ENCODE measurements at regions not wholly inside any gene's neighbourhood (a gene's known extent, or its start where the extent isn't known, plus 50 kb on each side); places are given as distances from the start of the nearest gene placed in this dataset.

DNA sequence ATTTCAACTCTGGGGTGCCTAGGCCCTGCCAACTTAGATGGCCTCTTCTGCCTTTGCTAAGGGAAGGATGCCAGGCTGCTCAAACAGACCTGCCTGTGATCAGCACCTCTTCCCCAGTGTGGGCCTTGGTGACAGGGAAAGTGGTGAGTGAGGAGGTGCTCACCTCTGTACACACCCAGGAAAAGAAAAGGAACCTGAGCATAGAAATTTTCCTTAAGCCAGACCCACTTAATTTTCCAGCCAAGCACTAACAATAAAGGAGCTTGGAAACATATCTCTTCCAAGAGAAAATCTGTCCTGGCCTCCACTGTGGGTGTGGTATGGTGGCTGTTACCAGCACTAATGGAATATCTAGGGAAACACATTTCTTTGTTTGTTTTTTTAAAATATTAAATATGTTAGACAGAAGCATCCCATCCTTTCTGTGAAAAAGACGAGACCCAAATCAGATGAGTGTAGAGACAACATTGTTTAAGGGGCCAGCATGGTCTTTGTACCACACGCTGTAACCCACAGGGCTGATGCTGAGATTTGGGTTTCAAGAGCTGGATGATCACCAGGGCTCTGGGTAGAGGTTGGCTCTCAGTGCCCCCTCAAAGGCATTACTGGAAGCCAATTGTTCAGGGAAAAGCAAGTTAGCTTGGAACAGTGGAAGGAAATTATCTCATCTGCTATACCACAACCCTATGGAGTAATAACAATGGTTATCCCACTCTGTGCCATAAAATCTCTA lies 472.2 kb downstream of the INSC start:
- DNase-seq = no peak

DNA sequence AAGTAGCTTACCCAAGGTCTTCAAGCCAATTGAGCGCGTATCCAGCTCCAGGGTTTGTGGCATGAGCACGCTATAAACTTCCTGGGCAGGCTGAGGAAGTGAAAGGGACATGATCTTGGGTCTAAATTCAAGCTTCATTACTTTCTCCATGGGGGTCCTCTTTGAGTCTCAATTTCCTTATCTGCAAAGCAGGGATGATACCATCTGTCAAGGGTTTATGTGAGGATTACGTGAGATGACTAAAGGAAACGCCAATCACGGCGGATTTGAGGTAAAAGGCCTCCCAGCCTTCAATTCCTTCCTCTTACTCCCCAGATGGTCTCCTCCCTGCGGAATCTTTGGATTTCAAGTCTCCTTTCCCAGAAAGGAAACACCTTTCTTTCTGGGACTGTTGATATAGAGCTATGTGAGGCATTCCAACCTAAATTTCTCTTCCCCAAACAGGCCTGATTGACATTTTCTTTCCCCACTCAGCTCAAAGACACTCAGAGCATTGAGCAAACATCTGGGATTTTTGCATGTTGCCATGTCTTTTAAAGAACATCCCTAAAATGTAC lies 474.4 kb downstream of the INSC start:
- DNase-seq = no peak

DNA sequence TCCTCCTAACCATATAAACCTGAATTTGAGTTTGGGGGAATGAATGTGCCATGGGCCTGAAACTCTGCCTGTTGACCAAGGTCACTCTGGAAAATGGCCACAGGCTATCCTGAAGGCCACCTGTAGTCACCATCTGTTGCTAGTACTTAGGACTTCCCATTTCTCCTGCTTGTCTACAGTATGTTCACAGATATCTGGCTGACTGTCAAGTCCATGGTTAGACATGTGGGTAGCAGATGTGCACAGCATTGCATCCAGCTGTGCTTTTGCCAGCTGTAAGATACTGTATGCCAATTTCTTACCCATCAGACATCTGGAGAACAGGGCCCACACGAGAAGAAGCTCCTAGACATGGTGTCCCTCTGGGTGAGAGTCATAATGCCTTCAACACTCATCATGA lies 475.4 kb downstream of the INSC start:
- no peak for DNase-seq

DNA sequence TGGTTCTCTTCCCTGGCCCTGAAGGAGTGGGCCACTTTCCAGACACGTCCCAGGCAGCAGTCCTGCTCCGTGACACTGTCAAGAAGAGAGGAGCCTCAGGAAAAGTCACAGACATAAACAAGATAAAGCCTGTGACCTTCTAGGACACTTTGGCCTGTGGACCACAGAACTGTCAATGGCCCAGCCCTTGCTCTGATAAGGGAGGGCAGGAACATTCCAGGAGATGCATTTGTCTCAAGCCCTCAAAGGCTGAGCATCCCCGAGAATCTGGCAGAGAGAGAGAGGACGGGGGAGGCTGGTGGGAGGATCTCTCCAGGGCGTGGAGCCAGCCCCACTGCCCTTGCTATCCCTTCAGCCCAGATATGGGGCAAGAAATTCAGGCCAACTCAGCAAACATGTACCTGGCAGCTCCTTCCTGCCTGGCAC lies 476.4 kb downstream of the INSC start:
- no peak for DNase-seq

DNA sequence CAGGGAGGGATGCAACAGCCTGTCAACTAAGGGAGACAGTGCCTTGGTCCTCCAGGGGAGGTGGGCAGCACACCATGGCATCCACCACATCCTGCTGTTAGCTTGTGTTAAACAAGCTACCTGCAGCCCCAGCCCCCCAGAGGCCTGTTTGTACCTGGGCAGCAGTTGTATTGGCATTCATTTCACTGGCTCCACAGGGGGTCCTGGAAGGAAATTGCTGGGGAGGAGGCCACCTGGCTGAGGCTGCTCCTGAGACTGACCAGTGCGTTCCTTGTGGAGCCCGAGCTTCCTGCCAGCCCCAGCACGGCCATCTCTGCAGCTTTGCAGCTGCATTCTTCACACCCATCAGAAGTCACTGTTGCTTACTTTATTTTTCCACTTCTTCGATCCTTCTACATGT lies 479.9 kb downstream of the INSC start:
- DNase-seq = no peak

DNA sequence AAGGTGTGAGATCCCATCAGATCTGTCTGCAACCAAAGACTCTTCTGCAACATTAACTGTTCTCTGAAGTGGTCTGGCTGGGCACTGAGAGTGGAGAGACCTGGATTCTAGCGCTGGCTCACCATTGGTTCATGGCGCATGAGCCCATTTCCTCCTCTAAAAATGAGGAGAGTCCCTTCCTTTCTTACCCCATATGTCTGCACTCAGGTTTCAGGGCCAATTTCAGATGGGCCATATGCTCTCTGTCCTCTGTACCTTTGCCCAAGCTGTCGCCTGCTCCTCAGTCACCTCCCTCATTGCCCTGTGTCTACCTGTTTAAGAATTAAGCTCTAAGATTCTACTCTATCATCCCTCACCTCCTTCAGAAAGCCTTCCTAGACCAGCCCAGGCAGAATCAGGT lies 484.7 kb downstream of the INSC start:
- DNase-seq = no peak

DNA sequence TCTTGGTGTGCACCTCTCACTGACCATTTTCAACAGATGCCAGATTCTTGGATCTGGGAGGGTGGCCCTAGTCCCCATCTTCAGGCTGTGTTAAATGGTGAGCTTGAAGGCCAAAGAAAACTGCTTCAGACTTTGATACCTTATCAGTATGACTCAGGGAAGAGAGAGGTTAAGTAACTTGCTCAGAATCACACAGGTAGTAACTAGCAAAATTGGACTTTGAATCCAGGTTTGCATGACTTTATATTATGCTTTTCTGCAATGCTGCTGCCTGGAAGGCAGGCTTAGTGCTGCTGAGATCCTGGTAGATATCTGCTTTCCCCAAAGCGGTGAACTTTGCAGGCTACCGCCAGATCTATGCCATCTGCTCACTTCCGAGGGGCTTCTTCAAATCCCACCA lies 487.3 kb downstream of the INSC start:
- DNase-seq = no peak

DNA sequence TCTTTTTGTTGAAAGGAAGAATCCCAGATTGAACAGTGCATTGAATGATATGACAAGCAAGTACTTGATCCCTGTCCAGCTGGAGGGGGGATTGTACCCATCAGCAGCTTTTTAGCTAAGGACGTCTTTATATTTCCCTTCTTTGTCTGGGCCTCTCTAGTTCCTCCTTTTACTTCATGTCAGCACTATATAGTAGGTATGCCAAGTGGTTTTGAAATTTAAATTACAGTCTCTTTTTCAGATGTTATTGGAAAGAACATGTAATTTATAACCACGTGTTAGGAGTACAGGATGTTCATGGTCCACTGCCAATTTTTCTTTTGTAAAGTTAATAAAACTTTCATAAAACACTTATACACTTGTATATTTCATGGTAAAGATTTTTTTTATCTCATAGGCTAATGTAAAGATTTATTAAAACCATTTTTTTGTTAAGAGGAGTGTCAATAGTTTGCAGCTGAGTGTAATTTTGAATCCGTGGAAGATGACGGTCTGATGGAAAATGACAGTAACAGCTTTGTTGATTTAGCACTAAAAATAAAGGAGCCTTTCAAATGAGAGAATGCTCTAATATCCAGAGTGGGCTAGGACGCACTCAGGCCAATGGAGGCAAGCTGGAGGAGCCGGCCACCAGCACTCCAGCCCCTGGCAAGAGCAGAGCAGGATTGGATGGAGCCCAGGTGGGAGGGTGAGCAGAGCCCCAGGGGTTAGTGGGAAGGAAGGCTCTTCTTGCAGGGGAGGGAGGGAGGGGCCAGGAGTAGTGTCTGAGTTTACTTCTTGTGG lies 488.3 kb downstream of the INSC start:
- no peak for DNase-seq

DNA sequence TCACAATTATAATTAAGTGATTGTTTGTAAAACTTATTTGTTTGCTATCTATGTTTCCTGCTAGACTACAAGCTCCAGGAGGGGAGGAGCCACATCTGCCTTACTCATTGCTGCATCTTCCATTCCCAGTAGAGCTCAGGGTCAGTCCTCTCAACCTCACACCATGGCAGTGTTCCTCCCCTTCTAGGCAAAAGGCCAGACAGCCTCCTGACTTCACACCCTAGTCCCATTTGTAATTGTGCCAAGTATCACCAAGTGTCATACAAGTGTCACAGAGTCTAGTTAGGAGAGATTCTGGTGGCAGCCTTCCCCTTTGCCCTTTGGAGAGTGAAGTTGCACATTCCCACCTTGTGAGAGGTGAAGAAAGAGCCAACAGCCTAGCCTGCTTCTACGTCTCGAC lies 490.4 kb downstream of the INSC start:
- DNase-seq = no peak

DNA sequence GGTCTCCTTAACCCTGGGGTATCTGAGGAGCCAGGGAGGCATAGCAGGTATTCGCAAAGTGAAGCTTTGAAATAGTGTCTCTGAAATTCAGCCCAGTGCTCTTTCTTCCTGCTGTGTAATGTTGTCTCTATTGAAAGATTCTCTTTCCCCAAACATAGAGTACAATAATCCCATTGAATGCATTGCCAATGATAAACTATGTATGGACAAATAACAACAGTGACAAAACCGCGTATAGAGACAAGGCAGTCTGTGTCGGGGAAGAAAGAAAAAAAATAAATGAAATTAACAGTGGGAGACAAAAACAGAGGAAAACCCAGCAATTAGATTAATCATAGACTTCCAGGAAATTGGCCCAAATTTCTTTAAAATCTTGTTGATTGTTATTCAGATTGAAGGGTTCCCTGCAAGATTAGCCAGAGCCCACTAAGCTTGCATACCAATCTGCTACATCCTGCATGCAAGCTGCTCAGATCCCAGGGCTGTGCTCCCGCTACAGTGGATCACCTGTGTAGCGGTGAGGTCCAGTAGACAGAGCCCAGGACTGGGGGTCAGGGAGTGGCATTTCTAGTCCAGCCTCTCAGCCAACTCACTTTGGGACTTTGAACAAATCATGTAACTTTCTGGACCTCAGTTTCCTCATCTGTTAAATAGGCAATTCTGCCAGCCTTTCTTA lies 492.8 kb downstream of the INSC start:
- no peak for DNase-seq

DNA sequence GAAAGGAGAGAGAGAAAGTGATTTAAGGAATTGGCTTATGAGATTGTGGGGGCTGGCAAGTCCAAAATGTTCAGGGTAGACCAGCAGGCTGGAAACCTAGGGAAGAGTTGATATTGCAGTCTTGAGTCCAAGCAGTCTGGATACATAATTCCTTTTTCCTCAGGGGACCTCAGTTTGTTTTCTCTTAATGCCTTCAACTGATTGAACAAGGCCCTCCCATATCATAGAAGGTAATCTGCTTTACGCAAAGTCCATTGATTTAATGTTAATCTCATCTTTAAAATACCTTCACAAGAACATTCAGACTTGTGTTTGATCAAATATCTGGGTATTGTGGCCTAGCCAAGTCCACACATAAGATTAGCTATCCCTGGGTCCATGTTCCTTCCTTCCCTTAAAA lies 494.7 kb downstream of the INSC start:
- DNase-seq = no peak

DNA sequence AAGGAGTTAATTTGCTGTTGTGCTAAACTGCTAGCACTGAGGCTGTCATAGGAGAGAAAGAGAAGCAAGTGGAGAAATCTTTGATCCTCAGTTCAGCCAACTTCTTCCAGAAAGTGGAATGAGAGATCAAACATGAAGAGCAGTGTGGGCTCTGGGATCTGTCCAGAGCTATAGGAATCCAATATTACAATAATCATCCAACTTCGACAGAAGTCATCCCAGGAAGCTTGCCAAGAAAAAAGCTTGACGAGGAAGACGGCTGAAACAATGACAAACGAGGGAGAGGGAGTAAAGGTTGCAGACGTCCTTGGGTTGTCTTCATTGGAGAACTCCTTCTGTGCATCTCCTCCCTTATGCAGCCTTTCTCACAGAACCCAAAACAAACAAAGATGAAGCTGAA lies 496.2 kb downstream of the INSC start:
- DNase-seq = no peak

DNA sequence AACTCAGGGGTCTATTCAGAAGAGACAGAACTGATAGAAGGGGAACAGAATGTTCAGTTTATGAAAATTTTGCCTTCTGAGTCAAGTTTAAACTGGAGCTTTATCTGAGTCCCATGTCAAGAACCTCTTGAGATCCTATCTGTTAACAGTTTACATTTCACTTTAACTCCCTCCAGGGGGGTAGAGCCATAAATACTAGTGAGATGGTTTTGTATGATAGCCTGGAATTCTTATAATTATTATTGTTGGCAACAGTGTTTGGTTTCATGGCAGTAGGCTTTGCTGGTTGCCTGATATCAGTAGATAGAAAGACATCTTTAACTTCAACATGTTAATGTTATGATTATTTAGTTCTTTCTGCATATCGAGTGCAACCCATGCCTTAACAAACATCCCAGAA lies 498.5 kb downstream of the INSC start:
- DNase-seq = no peak

DNA sequence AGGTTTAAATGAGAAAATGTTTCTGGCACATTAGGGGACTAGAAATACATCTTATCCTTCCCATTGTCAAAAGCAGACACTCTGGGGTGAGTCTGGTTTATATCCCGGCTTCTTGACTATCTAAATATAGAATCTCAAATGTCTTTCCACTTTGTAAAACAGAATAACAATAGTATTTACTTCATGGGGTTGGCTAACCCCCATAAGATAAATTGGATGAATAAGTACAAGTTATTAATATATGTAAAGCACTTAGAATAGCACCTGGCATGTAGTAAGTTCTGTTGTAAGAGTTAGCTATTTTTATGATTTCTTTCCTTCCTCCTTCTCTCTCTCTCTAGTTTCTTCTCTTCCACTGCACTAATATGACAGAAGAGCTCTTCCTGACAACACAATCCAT lies 499.1 kb downstream of the INSC start:
- no peak for DNase-seq

DNA sequence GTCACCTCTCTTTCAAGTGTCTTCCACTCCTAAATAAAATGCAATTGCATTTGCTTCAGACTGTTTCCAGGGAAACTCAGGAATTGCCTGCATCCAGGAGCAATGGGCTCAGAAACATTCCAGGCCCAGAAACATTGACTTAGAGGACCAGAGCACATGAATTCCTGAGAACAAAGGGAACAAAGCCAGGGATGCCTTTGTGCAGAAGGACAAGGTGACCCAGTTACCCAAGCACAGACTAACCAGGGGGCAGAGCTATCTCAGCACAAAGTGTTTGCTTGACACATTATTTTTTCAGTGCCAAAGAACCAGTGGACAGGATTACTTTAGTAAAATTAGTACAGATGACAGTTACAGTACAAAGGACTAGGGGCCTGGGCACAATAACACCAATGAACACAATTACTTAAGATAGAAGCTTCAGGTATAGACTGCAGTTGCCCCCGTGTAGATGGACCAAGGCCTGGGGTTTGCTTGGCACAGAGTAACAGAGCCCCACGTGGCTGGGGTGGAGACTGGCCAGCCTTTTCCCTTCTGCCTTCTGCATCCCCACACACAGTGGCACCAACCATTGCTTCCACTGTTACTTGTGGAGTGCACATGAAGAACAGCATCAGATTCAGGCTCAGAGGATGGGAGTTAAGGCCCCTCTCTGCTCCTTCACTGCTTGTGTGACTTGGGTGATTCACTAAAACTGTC lies 500.8 kb downstream of the INSC start:
- DNase-seq = no peak

DNA sequence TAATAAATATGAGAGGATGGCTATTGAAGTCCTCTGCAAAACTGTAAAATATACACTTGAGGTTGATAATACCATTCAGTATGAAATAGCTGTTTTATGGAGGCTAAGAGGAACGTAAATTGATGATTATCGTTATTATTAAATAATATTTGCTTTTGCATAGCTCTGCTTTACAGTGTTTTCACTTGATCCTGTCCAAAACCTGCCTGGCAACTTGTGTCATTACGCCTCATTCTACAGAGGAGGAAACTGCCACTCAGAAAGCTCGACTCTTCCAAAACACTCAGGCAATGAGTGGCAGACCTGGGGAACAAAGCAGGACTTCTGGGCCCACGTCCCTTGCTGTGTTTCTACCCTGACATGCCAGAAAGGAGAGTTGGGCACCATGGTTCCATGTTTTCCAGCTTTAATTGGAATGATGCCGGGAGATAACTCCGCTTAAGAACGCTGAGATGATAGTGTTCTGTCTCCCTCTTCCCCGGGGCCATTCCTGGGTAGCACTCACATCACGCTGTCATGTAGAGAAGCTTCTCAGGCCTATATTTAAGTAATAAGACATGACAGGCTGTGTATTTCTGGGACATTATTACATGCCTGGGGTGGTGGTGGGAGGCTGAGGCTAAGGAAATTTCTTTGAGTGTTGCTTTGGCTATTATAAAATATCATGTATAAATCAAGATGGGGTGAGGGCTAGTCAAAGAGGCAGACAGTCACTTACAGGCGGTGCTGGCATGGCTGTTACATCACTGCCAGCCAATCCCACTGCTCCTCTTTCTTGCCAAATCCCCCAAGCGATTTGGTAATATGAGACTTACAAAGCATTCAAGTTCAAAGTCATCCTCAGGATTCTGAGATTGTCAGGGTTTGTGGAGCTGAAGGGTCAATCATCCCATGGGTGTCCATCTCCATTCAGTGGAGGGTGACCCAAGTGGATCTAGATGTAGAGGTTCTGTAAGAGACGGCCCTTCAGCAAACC lies 501.7 kb downstream of the INSC start:
- no peak for DNase-seq

DNA sequence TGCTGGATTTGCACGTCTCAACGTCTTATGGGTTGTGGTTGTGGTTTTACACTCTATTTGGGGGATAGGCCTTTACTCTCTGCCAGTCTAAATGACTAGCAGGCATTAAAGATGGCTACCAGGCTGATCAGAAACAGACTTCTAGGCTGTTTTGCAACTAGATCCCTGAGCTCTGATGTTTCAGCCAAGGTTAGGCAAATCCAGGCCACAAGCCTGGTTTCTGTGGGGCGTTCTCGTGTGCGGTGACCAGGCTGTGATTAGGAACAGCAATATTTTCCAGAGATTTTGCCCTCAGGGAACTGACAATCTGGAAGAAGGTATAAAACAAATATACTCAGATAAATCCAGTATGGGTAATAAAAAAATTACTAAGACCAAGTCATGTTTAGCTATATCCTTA lies 502.4 kb downstream of the INSC start:
- DNase-seq = no peak

DNA sequence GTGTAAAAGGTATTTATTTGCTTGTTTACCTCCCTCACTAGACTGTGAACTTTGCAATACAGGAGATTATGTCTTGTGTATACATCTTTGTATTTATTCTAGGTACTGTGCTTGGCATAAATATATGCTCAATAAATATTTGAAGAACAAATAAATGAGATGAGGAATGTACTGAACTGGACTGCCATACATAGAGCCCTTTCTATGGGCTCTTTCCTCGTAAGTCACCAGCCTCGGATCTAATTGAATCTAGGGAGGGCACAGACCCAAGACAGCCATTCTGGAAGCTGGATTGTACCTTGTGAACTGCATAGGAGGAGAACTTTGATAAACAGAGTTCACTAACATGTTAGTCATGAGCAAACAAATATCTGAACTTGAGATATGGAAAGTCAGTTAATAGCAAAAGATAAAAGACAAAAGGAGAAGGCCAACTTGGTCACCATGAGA lies 503.9 kb downstream of the INSC start:
- no peak for DNase-seq

DNA sequence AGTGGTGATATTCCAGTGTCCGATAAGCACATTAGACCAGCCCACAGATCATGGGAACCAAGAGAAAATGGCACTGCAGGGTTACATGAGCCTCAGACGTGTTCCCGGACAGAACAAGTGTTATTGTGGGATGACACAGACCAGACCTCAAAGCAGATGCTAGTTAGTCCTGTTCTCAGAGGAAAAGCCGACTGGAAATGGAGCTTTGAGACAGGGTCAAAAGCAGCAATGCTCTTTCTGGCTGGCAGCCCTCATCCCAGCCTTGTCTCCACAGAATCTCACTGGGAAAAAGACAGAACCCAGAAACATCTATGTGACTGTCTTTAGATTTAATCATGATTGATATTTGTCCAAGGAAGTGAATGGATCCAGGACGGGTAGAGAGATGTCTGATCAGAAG lies 506.8 kb downstream of the INSC start:
- DNase-seq = no peak

DNA sequence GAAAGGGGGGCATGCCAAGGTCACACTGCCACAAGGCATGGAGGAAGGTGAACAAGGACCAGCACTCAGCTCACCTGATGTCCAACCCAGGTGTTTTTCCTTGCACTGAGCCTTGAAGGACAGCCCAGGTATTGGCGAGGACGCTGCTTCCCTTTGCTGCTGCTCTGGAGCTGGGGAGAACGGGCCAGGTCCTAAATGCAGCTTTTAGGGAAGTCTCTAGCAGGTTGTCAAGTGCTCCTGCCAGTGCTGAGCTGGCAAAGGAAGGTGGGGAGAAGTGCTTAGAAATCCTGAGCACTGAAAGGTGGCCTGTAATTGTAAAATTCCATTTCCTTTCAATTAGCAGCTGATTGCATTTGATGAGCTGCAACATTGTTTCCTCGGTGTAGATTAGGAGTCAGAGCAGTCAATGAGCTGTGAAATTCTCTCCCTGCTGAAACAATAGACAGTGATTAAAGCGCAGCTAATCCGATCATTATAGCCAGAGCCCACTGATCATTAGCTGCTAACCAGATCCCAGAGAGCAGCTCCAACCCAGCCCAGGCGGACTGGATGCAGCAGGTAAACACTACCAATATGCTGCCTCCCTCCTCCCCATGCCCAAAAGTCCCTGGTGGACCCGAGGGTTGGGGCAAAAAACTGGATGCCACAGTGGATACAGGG lies 507.6 kb downstream of the INSC start:
- no peak for DNase-seq

DNA sequence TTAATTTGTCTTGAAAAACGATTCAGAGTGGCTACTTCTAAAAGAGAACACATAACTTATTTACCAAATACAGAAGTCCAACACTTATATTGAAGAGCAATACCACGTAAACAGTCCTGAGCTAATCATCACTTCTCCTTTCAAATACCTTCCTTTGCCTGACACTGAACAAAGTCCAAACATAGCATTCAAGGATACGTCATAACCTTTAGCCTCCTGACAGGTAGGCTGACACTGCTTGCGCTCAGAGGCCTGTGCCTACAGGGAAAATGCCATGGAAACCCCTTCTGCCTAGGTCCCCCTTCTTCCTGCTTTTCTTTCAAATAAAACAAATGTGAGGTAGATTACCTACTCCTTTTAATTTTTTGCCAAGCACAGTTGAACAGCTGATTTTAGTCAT lies 510.0 kb downstream of the INSC start:
- DNase-seq = no peak
